GM23338 (cell line): ENCODE measurements at regions not wholly inside any gene's neighbourhood (a gene's known extent, or its start where the extent isn't known, plus 50 kb on each side); places are given as distances from the start of the nearest gene placed in this dataset.

Experiments used
- ATAC-seq: fragments of 200-7000 bp; cut with Tn5 transposase; 3 replicates; pipeline ENCODE4 v1.9.1; 2020
- DNase-seq: peaks from one replicate; pipeline ENCODE4 v3.0.0-alpha.2; 2015; ENCODE audit warnings: low spot score
- H2AFZ ChIP-seq: fragments of 200-600 bp; sonication (generic); 2 replicates; pipeline ENCODE4 v1.8.0; 2016; ENCODE audit warnings: antibody characterized with exemption, mild to moderate bottlenecking, moderate library complexity
- H3F3A ChIP-seq: fragments of 200-600 bp; sonication (generic); replicated peaks from 2 replicates; pipeline ENCODE4 v1.8.0; 2017; ENCODE audit warnings: antibody characterized with exemption, mixed run types, low read depth
- H3K27ac ChIP-seq: fragments of 200-600 bp; sonication (generic); 2 replicates; pipeline ENCODE4 v1.6.1; 2016; ENCODE audit warnings: low read depth
- H3K27me3 ChIP-seq: fragments of 200-600 bp; sonication (generic); 2 replicates; pipeline ENCODE4 v1.8.0; 2016; ENCODE audit warnings: mild to moderate bottlenecking, mixed run types, moderate library complexity; ENCODE audit not compliant: insufficient read depth
- H3K36me3 ChIP-seq: fragments of 200-600 bp; sonication (generic); 2 replicates; pipeline ENCODE4 v1.8.0; 2016; ENCODE audit warnings: mild to moderate bottlenecking; ENCODE audit not compliant: insufficient read depth
- H3K4me1 ChIP-seq: fragments of 200-600 bp; sonication (generic); 2 replicates; pipeline ENCODE4 v1.8.0; 2016; ENCODE audit warnings: mild to moderate bottlenecking, moderate library complexity; ENCODE audit not compliant: insufficient read depth
- H3K4me2 ChIP-seq: fragments of 200-600 bp; sonication (generic); 2 replicates; pipeline ENCODE4 v1.7.1; 2017; ENCODE audit warnings: mixed run types
- H3K4me3 ChIP-seq: fragments of 200-600 bp; sonication (generic); 2 replicates; pipeline ENCODE4 v1.6.1; 2016; ENCODE audit warnings: mixed run types
- H3K79me2 ChIP-seq: fragments of 200-600 bp; sonication (generic); replicated peaks from 2 replicates; pipeline ENCODE4 v1.8.0; 2017; ENCODE audit warnings: mild to moderate bottlenecking; ENCODE audit not compliant: insufficient read depth
- H3K9me2 ChIP-seq: fragments of 200-600 bp; sonication (generic); 2 replicates; pipeline ENCODE4 v1.8.0; 2017; ENCODE audit not compliant: insufficient read depth
- H4K20me1 ChIP-seq: fragments of 200-600 bp; sonication (generic); replicated peaks from 2 replicates; pipeline ENCODE4 v1.8.0; 2017; ENCODE audit warnings: mild to moderate bottlenecking; ENCODE audit not compliant: insufficient read depth
- H3K27ac Mint-ChIP-seq: 2 replicates; pipeline ENCODE4 v1.8.0; 2020; ENCODE audit warnings: inconsistent platforms, mild to moderate bottlenecking, moderate library complexity, mixed read lengths
- H3K27me3 Mint-ChIP-seq: 3 replicates; pipeline ENCODE4 v1.8.0; 2022; ENCODE audit warnings: low read depth, mild to moderate bottlenecking, moderate library complexity, mixed read lengths, inconsistent platforms; ENCODE audit not compliant: insufficient read depth, poor library complexity
- H3K36me3 Mint-ChIP-seq: 3 replicates; pipeline ENCODE4 v1.8.0; 2021; ENCODE audit warnings: low read depth, mild to moderate bottlenecking, inconsistent platforms, moderate library complexity, mixed read lengths
- H3K4me1 Mint-ChIP-seq: 3 replicates; pipeline ENCODE4 v1.8.0; 2020; ENCODE audit warnings: mild to moderate bottlenecking, inconsistent platforms, mixed read lengths
- H3K4me3 Mint-ChIP-seq: 3 replicates; pipeline ENCODE4 v1.8.0; 2021; ENCODE audit warnings: moderate library complexity, mild to moderate bottlenecking, inconsistent platforms, mixed read lengths
- H3K9me3 Mint-ChIP-seq: 3 replicates; pipeline ENCODE4 v1.8.0; 2020; ENCODE audit warnings: moderate library complexity, mild to moderate bottlenecking, inconsistent platforms, mixed read lengths
- CTCF ChIP-seq, 2 experiments: fragments of 200-600 bp in 1 of 2; sonication (generic) in 1 of 2; conservative IDR thresholded peaks; 2 replicates each; pipeline versions ENCODE4 v1.5.1 to v1.6.1; 2016 to 2017; ENCODE audit warnings: antibody characterized with exemption in 2 of 2, low read depth in 2 of 2, mild to moderate bottlenecking in 2 of 2, moderate library complexity in 1 of 2
- ETS1 ChIP-seq: IDR thresholded peaks from 2 replicates; pipeline ENCODE4 v1.6.1; 2016; ENCODE audit warnings: antibody characterized with exemption
- EZH2 ChIP-seq: fragments of 200-600 bp; sonication (generic); IDR thresholded peaks from one replicate; pipeline ENCODE4 v1.8.0; 2017; ENCODE audit warnings: antibody characterized with exemption, mild to moderate bottlenecking, low read depth; ENCODE audit not compliant: unreplicated experiment
- EZH2phosphoT487 ChIP-seq: fragments of 200-600 bp; sonication (generic); IDR thresholded peaks from one replicate; pipeline ENCODE4 v1.8.1; 2018; ENCODE audit warnings: antibody characterized with exemption; ENCODE audit not compliant: unreplicated experiment
- JUNB ChIP-seq: IDR thresholded peaks from one replicate; pipeline ENCODE4 v1.6.1; 2016; ENCODE audit warnings: antibody characterized with exemption; ENCODE audit not compliant: unreplicated experiment
- NANOG ChIP-seq: IDR thresholded peaks from 2 replicates; pipeline ENCODE4 v1.6.1; 2016; ENCODE audit warnings: antibody characterized with exemption, borderline replicate concordance
- POLR2AphosphoS5 ChIP-seq: IDR thresholded peaks from 2 replicates; pipeline ENCODE4 v1.6.1; 2016; ENCODE audit warnings: antibody characterized with exemption, low read depth
- REST ChIP-seq: IDR thresholded peaks from one replicate; pipeline ENCODE4 v1.6.1; 2018; ENCODE audit warnings: antibody characterized with exemption; ENCODE audit not compliant: unreplicated experiment
- STAT1 ChIP-seq: IDR thresholded peaks from one replicate; pipeline ENCODE4 v1.6.1; 2016; ENCODE audit warnings: antibody characterized with exemption; ENCODE audit not compliant: unreplicated experiment
- ZNF114 ChIP-seq: fragments of 250-450 bp; sonication (Bioruptor Pico); IDR thresholded peaks from 2 replicates; pipeline ENCODE4 v1.5.0; 2020; ENCODE audit warnings: mild to moderate bottlenecking, moderate library complexity
- ZNF331 ChIP-seq: fragments of 250-450 bp; sonication (Bioruptor Pico); IDR thresholded peaks from 2 replicates; pipeline ENCODE4 v1.5.0; 2020; ENCODE audit warnings: low read depth, mild to moderate bottlenecking, moderate library complexity
- ZNF462 ChIP-seq: fragments of 250-450 bp; sonication (Bioruptor Pico); IDR thresholded peaks from 2 replicates; pipeline ENCODE4 v1.5.0; 2020; ENCODE audit warnings: mild to moderate bottlenecking, moderate library complexity

GRCh38 chr19:30135797-30136196 lies 193.8 kb downstream of the URI1 start:
- DNase-seq (no peak), ATAC-seq (no peak)
- Histone ChIP-seq H3K36me3 (no peaks in the 10 kb centered on the region), H3K4me3 (no peak overlapping the region), H3K27ac (no peak overlapping the region), H4K20me1 (no peaks in the 10 kb centered on the region), H3K79me2 (no peaks in the 10 kb centered on the region), H3K4me1 (no peaks in the 10 kb centered on the region), H3F3A (no peaks in the 10 kb centered on the region), H2AFZ (no peak overlapping the region), H3K4me2 (no peak overlapping the region), H3K27me3 (no peaks in the 10 kb centered on the region), H3K9me2 (0 out of 2 replicates have a peak, but pooled peaks cover 10% of the 10 kb centered on the region)
- Mint-ChIP-seq H3K27me3 (peaks cover 6% of the 10 kb centered on the region), H3K9me3 (no peaks in the 10 kb centered on the region), H3K4me3 (no peak overlapping the region), H3K27ac (no peak overlapping the region), H3K4me1 (peaks cover 3% of the 10 kb centered on the region; the same call in 2 of the 3 replicates), H3K36me3 (no peaks in the 10 kb centered on the region)
- TF ChIP-seq NANOG: no peak
- no peak for TF ChIP-seq POLR2AphosphoS5
- TF ChIP-seq JUNB: no peak
- TF ChIP-seq ZNF331 (CRISPR knock-in tag): no peak
- TF ChIP-seq EZH2: no peak
- TF ChIP-seq CTCF (conservative IDR thresholded peaks at IDR 0.05; ENCODE audit: low read depth in 2 of 2): no peak
- TF ChIP-seq ZNF114 (CRISPR knock-in tag): no peak
- no peak for TF ChIP-seq ETS1
- TF ChIP-seq REST: no peak
- TF ChIP-seq EZH2phosphoT487: no peak
- no peak for TF ChIP-seq STAT1
- TF ChIP-seq ZNF462: no peak
